ENCODE measurements at regions not wholly inside any gene's neighbourhood (a gene's known extent, or its start where the extent isn't known, plus 50 kb on each side); places are given as distances from the start of the nearest gene placed in this dataset.
A peak's percentile ranks its signal among the peaks of the same experiment; 100 is the strongest.

GRCh38 chrX:23223169-23223568 is 111.5 kb upstream of the PTCHD1 start:
- H3K4me1 Mint-ChIP-seq = no peaks in the 10 kb centered on the region
- H3K9me3 ChIP-seq (ENCODE audit: low read depth) = no peaks in the 10 kb centered on the region
- no peaks in the 10 kb centered on the region for H3F3A ChIP-seq (ENCODE audit: low read depth)
- no peak overlapping the region for H3K27ac ChIP-seq
- no peak overlapping the region for H3K9ac ChIP-seq
- H2AFZ ChIP-seq (replicated peaks) = no peak overlapping the region
- peak; percentile 5 for DNase-seq (ENCODE audit: low spot score)
- H3K27me3 ChIP-seq = no peaks in the 10 kb centered on the region
- H3K27ac Mint-ChIP-seq = no peak overlapping the region
- no peaks in the 10 kb centered on the region for H4K20me1 ChIP-seq (ENCODE audit: low read depth)
- H3K4me3 Mint-ChIP-seq = no peak overlapping the region
- H3K4me3 ChIP-seq = no peak overlapping the region
- H3K4me1 ChIP-seq = no peaks in the 10 kb centered on the region
- H3K36me3 ChIP-seq = no peaks in the 10 kb centered on the region
- no peaks in the 10 kb centered on the region for H3K9me3 Mint-ChIP-seq
- no peak overlapping the region for H3K4me2 ChIP-seq
- TF ChIP-seq CTCF (IDR thresholded peaks at IDR 0.05) (no peak), EZH2 (IDR thresholded peaks at IDR 0.05) (no peak), EZH2phosphoT487 (IDR thresholded peaks at IDR 0.05) (no peak)
- peaks cover 3% of the 10 kb centered on the region for H3K27me3 Mint-ChIP-seq (ENCODE audit: insufficient read depth, low read depth)
- no peaks in the 10 kb centered on the region for H3K79me2 ChIP-seq (ENCODE audit: low read depth)
- no peaks in the 10 kb centered on the region for H3K36me3 Mint-ChIP-seq

GRCh38 chrX:23228454-23228853 is 106.2 kb upstream of the PTCHD1 start:
- H3K27me3 ChIP-seq = no peaks in the 10 kb centered on the region
- no peak overlapping the region for H2AFZ ChIP-seq (replicated peaks)
- no peaks in the 10 kb centered on the region for H4K20me1 ChIP-seq (ENCODE audit: low read depth)
- no peak overlapping the region for H3K27ac ChIP-seq
- TF ChIP-seq EZH2 (IDR thresholded peaks at IDR 0.05) (no peak), CTCF (IDR thresholded peaks at IDR 0.05) (no peak)
- H3K27me3 Mint-ChIP-seq (ENCODE audit: insufficient read depth, low read depth) = peaks cover 4% of the 10 kb centered on the region
- H3K36me3 ChIP-seq = no peaks in the 10 kb centered on the region
- no peak overlapping the region for H3K9ac ChIP-seq
- H3K4me3 ChIP-seq = no peak overlapping the region
- H3K36me3 Mint-ChIP-seq = no peaks in the 10 kb centered on the region
- no peak overlapping the region for H3K4me2 ChIP-seq
- H3K79me2 ChIP-seq (ENCODE audit: low read depth) = no peaks in the 10 kb centered on the region
- no peaks in the 10 kb centered on the region for H3F3A ChIP-seq (ENCODE audit: low read depth)
- peaks cover 11% of the 10 kb centered on the region for H3K4me1 Mint-ChIP-seq
- no peak overlapping the region for H3K4me3 Mint-ChIP-seq
- H3K9me3 Mint-ChIP-seq = no peaks in the 10 kb centered on the region
- peaks cover 10% of the 10 kb centered on the region for H3K4me1 ChIP-seq
- no peak overlapping the region for H3K27ac Mint-ChIP-seq
- no peak for DNase-seq (ENCODE audit: low spot score)
- no peaks in the 10 kb centered on the region for H3K9me3 ChIP-seq (ENCODE audit: low read depth)

DNA sequence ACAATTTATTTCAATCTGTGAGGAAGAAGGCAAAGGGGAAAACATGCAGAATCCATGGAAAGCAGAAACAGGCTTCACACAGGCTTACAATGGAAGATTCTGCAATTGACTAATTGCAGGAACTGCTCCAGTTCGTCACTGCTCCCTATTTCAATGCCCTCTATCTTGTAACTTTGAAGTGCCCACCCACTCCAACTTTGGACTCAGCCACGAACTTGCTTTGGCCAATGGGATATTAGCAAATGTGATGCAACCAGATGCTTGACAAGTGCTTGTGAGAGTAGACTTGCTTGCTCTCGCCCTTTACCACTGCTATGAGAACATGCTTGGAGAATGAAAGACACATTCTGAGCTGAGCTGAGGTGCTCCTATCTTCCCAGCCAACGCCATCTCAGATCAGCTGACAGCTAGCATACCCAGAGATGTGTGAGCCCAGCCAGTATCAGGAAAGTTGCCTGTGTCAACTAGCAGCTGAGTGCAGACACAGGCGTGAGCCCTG is 105.7 kb upstream of the PTCHD1 start:
- Mint-ChIP-seq H3K4me3 (no peak overlapping the region), H3K9me3 (no peaks in the 10 kb centered on the region), H3K4me1 (peaks cover 11% of the 10 kb centered on the region), H3K27me3 (ENCODE audit: insufficient read depth, low read depth) (peaks cover 4% of the 10 kb centered on the region), H3K36me3 (no peaks in the 10 kb centered on the region), H3K27ac (no peak overlapping the region)
- no peaks in the 10 kb centered on the region for H4K20me1 ChIP-seq (ENCODE audit: low read depth)
- H3K9ac ChIP-seq = no peak overlapping the region
- H3F3A ChIP-seq (ENCODE audit: low read depth) = no peaks in the 10 kb centered on the region
- H3K4me2 ChIP-seq = no peak overlapping the region
- no peak overlapping the region for H3K27ac ChIP-seq
- peaks cover 10% of the 10 kb centered on the region for H3K4me1 ChIP-seq
- no peak for DNase-seq (ENCODE audit: low spot score)
- no peaks in the 10 kb centered on the region for H3K79me2 ChIP-seq (ENCODE audit: low read depth)
- no peaks in the 10 kb centered on the region for H3K27me3 ChIP-seq
- H3K36me3 ChIP-seq = no peaks in the 10 kb centered on the region
- TF ChIP-seq EZH2phosphoT487 (IDR thresholded peaks at IDR 0.05) (no peak), EZH2 (IDR thresholded peaks at IDR 0.05) (no peak), CTCF (IDR thresholded peaks at IDR 0.05) (no peak)
- no peak overlapping the region for H3K4me3 ChIP-seq
- H2AFZ ChIP-seq (replicated peaks) = no peak overlapping the region
- H3K9me3 ChIP-seq (ENCODE audit: low read depth) = no peaks in the 10 kb centered on the region

Data from neural progenitor cell (in vitro differentiated cells).